GM10847 (cell line): ENCODE measurements at regions not wholly inside any gene's neighbourhood (a gene's known extent, or its start where the extent isn't known, plus 50 kb on each side); places are given as distances from the start of the nearest gene placed in this dataset.

Experiments
- POLR2A ChIP-seq: IDR thresholded peaks from 2 replicates; pipeline ENCODE4 v1.6.1; 2011; ENCODE audit not compliant: insufficient read length; ENCODE audit errors: extremely low read depth

DNA sequence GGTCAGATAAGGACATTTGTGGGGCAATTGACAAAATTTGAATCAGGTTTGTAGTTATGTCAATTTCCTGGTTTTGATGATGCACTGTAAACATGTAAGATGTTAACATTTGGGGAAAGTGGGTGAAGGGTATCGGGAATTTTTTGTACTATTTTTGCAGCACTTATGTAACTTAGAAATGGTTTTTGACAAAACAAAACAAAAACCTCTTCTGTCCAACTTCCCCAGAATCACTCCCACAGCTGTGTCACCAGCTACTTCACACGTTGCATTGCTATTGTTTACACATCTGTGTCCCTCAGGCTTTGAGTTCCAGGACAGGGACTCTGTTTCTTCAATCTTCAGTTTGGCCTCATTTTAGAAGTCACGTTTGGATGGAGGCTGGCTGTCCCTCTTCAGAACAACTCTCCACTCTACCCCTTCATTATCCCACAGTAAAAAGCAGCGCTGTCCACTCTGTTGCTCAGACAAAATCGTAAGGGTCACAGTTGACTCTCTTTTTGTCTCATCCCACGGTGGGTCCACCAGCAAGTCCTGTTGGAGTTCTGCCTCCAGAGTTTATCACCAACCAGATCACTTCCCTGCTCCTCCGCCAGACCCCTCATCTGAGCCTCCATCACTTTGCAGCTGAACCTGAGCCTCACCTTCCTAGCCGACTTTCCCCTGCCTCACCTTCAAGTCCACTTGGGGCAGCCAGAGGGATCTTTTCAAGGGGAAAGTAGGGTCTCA, 63.2 kb downstream of the NENF start:
- TF ChIP-seq POLR2A = no peak

GRCh38 chr1:212496682-212497081, 64.0 kb downstream of the NENF start:
- no peak for TF ChIP-seq POLR2A

DNA sequence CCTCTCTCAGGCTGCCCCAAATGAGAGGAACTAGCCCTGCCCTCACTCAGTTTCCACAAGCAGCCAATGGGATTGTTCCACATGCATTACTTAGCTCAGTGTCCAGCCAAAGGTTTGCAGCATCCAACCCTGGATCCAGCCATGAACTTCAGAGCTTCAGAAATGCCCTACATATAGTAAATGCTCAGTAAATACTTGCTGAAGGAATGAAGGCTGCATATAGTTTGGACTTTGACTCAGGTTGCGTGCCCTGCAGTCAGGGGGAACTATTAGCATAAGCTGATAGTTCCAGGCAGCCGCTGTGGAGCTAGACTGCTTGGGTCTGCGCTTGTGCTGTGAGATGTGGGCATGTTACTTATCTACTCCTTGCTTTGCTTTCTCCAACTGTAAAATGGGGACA, 64.8 kb downstream of the NENF start:
- TF ChIP-seq POLR2A = no peak

DNA sequence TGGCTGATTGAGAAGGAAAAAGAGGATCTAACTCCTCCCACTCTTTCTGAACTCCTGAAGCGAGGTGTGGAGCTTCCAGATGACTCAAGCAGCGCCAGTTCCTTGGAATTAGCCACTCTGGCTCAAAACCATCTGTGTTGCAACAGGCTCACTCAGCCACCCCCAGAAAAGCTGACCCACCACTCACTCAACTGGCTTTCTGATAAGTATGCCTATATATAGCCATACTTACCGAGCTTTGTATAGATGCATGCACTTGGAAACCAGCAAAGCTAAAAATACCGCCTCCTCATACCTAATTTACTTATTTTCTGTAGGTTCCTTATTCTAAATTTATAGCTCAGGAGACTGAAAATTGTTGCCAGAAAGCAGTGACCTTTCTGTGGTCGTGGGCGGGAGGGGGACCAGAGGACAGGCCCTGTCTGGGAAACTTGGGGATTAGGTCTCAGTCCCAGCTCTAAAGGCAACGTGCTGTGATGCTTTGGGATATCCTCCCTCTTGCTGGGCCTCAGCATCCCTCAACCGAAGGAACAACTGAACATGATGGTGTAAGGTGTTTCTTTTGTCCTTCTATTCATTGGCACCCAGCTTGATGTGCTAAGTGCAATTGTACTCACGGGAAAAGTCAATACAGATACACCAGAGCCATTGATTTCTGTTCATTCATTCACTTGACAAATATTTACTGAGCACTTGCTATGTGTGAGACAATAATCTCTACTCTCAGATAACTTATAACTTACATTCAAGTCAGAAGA, 65.7 kb downstream of the NENF start:
- no peak for TF ChIP-seq POLR2A

GRCh38 chr1:212500351-212500750, 67.6 kb downstream of the NENF start:
- TF ChIP-seq POLR2A = no peak

DNA sequence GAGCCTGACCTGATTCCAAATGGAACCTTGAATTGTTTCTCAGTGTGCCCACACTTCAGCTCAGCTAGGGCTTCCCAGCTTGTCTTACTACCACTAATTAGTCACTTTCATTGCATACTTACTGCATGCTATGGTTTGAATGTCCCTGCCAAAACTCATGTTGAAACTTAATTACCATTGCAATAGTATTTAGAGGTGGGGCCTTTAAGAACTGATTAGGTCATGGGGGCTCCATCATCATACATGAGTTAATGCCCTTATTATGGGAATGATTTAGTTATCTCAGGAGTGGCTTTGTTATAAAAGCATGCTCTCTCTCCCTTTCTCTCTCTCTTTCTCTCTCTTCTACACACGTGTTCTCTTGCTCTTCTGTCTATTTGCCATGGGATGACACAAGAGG, 68.3 kb downstream of the NENF start:
- TF ChIP-seq POLR2A = no peak

GRCh38 chr1:212503714-212504113, 71.0 kb downstream of the NENF start:
- no peak for TF ChIP-seq POLR2A

GRCh38 chr1:212504171-212504803, 71.6 kb downstream of the NENF start:
- TF ChIP-seq POLR2A = no peak

GRCh38 chr1:212506666-212507065, 73.9 kb downstream of the NENF start:
- no peak for TF ChIP-seq POLR2A

- TF ChIP-seq POLR2A = no peak
Observed at GRCh38 chr1:212507369-212507768, 74.6 kb downstream of the NENF start.

GRCh38 chr1:212512816-212513559, 80.3 kb downstream of the NENF start:
- TF ChIP-seq POLR2A = no peak

GRCh38 chr1:212513586-212513985, 80.9 kb downstream of the NENF start:
- no peak for TF ChIP-seq POLR2A

DNA sequence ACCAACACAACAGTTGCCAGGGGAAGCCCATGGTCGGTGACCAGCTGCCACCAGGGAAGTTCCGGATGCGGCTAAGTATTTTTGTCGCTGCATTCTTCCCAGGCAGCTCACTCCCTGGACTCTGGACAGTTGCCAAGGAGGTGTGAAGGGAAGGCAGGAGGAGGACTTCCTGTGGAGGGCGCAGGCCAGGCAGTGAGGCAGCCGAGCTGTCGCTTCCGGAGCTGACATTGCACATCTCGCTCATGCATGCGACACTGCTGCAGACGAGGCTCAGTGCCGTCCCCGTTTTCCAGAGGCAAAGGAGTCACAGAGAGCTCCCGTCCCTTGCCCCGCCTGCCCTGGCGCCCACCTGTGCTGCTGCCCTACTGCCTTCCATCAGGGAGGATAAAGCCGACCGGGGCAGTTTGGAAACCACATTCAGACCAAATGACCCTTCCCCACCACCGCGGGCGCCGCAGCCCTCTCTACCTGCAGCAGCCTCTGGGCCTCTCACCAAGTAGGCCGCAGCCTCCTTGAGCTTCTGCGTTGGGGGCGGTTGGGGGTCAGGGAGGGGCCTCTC, 81.4 kb downstream of the NENF start:
- TF ChIP-seq POLR2A = no peak

GRCh38 chr1:212514782-212515181, 82.1 kb downstream of the NENF start:
- TF ChIP-seq POLR2A = no peak

GRCh38 chr1:212515329-212515760, 82.6 kb downstream of the NENF start:
- TF ChIP-seq POLR2A = no peak

DNA sequence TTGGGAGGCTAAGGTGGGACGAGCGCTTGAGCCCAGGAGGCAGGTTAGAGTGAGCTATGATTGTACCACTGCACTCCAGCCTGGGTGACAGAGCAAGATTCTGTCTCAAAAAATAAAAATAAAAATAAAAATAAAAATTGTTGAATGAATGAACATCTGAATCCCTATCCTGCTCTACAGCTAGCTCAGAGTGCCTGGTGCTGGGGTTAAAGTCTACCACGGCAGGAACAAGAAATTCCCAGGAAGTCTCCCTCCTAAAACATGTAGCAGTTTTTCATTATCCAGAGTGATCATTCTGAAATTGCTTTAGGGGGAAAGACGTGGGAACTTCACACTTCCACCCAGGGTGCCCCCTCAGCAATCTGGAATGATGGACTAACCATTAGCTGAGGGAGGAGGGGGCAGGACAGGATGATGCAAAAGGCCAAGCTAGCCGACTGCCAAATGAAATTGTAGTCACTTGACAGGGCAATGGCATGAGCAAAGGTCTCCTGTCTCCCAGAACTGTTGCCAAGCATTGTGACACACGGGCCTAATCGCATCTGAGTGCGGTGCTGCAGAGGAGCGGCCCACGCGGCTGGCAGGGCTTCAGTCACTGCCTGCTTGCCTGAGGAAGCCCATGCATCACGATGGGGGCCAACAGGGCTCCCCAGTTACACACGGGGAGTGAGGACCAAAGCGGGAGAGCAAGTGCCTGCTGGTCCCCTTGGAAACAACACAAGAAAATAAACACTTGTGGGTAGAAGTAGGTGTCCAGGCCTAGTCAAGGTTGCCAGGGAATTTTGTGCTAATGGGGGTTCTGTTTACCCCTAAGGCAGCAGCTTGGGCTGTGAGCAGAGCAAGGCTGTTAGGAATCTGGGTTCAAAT, 85.7 kb downstream of the NENF start:
- TF ChIP-seq POLR2A = no peak
